SK-N-SH (cell line): ENCODE measurements at regions not wholly inside any gene's neighbourhood (a gene's known extent, or its start where the extent isn't known, plus 50 kb on each side); places are given as distances from the start of the nearest gene placed in this dataset.
A peak's percentile ranks its signal among the peaks of the same experiment; 100 is the strongest.

Source experiments
- CTCF ChIA-PET: fragments of 300-600, 350-600 bp; formaldehyde crosslinking; extraction: SDS; loops from one replicate; lab custom pipeline; 2021; lab: Yijun Ruan, JAX
- POLR2A ChIA-PET: fragments of 350-600 bp; sonication (Branson Sonifier 250); formaldehyde crosslinking; extraction: SDS; loops from one replicate; lab custom pipeline; 2020; ENCODE audit warnings: antibody characterized with exemption, inconsistent platforms; lab: Yijun Ruan, JAX
- DNase-seq: peaks from one replicate; pipeline ENCODE4 v3.0.0; 2012
- H2AFZ ChIP-seq: fragments of 200-600 bp; sonication (generic); 2 replicates; pipeline ENCODE4 v1.8.1; 2016; ENCODE audit warnings: antibody characterized with exemption, mild to moderate bottlenecking, low read depth
- H3F3A ChIP-seq: fragments of 200-600 bp; sonication (generic); replicated peaks from 2 replicates; pipeline ENCODE3; 2016; ENCODE audit warnings: antibody characterized with exemption, mild to moderate bottlenecking; ENCODE audit not compliant: insufficient read depth
- H3K27ac ChIP-seq, 2 experiments: fragments of 200-500 bp in 1 of 2; fragments of 200-600 bp in 1 of 2; sonication (Bioruptor generic) in 1 of 2; sonication (generic), shearing (Covaris generic) in 1 of 2; 2 replicates each; pipeline versions ENCODE4 v1.5.1 to v1.6.1; 2014 to 2016; ENCODE audit warnings: low read depth in 2 of 2, inconsistent platforms in 1 of 2, low read length in 1 of 2, mild to moderate bottlenecking in 1 of 2, mixed read lengths in 1 of 2
- H3K27me3 ChIP-seq: fragments of 200-600 bp; sonication (generic), shearing (Covaris generic); 2 replicates; pipeline ENCODE4 v1.6.1; 2016; ENCODE audit warnings: mixed run types; ENCODE audit not compliant: insufficient read depth
- H3K36me3 ChIP-seq, 2 experiments: fragments of 200-500 bp in 1 of 2; fragments of 200-600 bp in 1 of 2; sonication (Bioruptor generic) in 1 of 2; sonication (generic) in 1 of 2; replicated peaks in 1 of 2; 2 replicates each; pipeline versions ENCODE3 to v1.5.1; 2014 to 2016; ENCODE audit warnings: low read length in 1 of 2, mild to moderate bottlenecking in 1 of 2; ENCODE audit not compliant: insufficient read depth in 2 of 2, control insufficient read depth in 1 of 2
- H3K4me1 ChIP-seq, 2 experiments: fragments of 200-500 bp in 1 of 2; fragments of 200-600 bp in 1 of 2; sonication (Bioruptor generic) in 1 of 2; sonication (generic), shearing (Covaris generic) in 1 of 2; 2 replicates each; pipeline versions ENCODE4 v1.5.1 to v1.6.1; 2014 to 2016; ENCODE audit warnings: low read depth in 1 of 2, low read length in 1 of 2, mixed run types in 1 of 2; ENCODE audit not compliant: insufficient read depth in 2 of 2, control insufficient read depth in 1 of 2
- H3K4me2 ChIP-seq: fragments of 200-600 bp; sonication (generic), shearing (Covaris generic); 2 replicates; pipeline ENCODE4 v1.6.1; 2017; ENCODE audit warnings: mixed run types
- H3K4me3 ChIP-seq, 2 experiments: fragments of 200-500 bp in 1 of 2; fragments of 200-600 bp in 1 of 2; sonication (Bioruptor generic) in 1 of 2; sonication (generic), shearing (Covaris generic) in 1 of 2; 2 replicates each; pipeline versions ENCODE4 v1.5.1 to v1.8.1; 2014 to 2016; ENCODE audit warnings: low read depth in 2 of 2, inconsistent platforms in 1 of 2, low read length in 1 of 2, mild to moderate bottlenecking in 1 of 2, mixed read lengths in 1 of 2, moderate library complexity in 1 of 2
- H3K79me2 ChIP-seq: fragments of 200-600 bp; sonication (generic); 2 replicates; pipeline ENCODE4 v1.8.1; 2017; ENCODE audit warnings: mild to moderate bottlenecking; ENCODE audit not compliant: insufficient read depth
- H3K9ac ChIP-seq: fragments of 200-600 bp; sonication (generic); 2 replicates; pipeline ENCODE4 v1.6.1; 2017; ENCODE audit warnings: mixed run types
- H3K9me2 ChIP-seq: fragments of 200-600 bp; sonication (generic); 2 replicates; pipeline ENCODE4 v1.6.1; 2017; ENCODE audit warnings: mixed run types
- H3K9me3 ChIP-seq: fragments of 200-600 bp; sonication (generic); 2 replicates; pipeline ENCODE4 v1.6.1; 2017; ENCODE audit warnings: mixed run types, mild to moderate bottlenecking, moderate library complexity
- H4K20me1 ChIP-seq: fragments of 200-600 bp; sonication (generic); 2 replicates; pipeline ENCODE4 v1.6.1; 2017; ENCODE audit warnings: mild to moderate bottlenecking, mixed run types; ENCODE audit not compliant: insufficient read depth
- CHD2 ChIP-seq: fragments of 150-350 bp; IDR thresholded peaks from 2 replicates; pipeline ENCODE4 v1.6.1; 2018; ENCODE audit warnings: low read length; ENCODE audit not compliant: partially characterized antibody
- IRF3 ChIP-seq: fragments of 150-350 bp; IDR thresholded peaks from 2 replicates; pipeline ENCODE4 v1.6.1; 2016; ENCODE audit warnings: mild to moderate bottlenecking, low read depth, low read length
- MXI1 ChIP-seq: IDR thresholded peaks from 2 replicates; pipeline ENCODE4 v1.6.1; 2012; ENCODE audit warnings: mild to moderate bottlenecking, low read depth, low read length, improper control_type of control experiment
- NRF1 ChIP-seq: IDR thresholded peaks from 2 replicates; pipeline ENCODE4 v1.6.1; 2012; ENCODE audit warnings: low read depth, mild to moderate bottlenecking, low read length
- PBX3 ChIP-seq: IDR thresholded peaks from 2 replicates; pipeline ENCODE4; 2012
- RAD21 ChIP-seq: IDR thresholded peaks from 2 replicates; pipeline ENCODE4 v1.6.1; 2012; ENCODE audit warnings: mild to moderate bottlenecking, low read length
- RCOR1 ChIP-seq: fragments of 150-350 bp; IDR thresholded peaks from 2 replicates; pipeline ENCODE4 v1.6.1; 2017; ENCODE audit warnings: antibody characterized with exemption, low read length
- REST ChIP-seq: IDR thresholded peaks from 2 replicates; pipeline ENCODE4 v1.6.1; 2012; ENCODE audit warnings: mild to moderate bottlenecking, low read depth, low read length, moderate library complexity
- RFX5 ChIP-seq: IDR thresholded peaks from 2 replicates; pipeline ENCODE4 v1.6.1; 2012; ENCODE audit warnings: mild to moderate bottlenecking, improper control_type of control experiment, low read length
- SMC3 ChIP-seq: IDR thresholded peaks from 2 replicates; pipeline ENCODE4 v1.6.1; 2012; ENCODE audit warnings: low read depth, low read length, improper control_type of control experiment
- YY1 ChIP-seq: IDR thresholded peaks from 2 replicates; pipeline ENCODE4 v1.4.0; 2012; ENCODE audit warnings: low read depth, mild to moderate bottlenecking
- WGBS: methylation state at CpG from one replicate; pipeline ENCODE4 v1.1.6; 2017; ENCODE audit warnings: low lambda C conversion rate; 5-methylcytosine and 5-hydroxymethylcytosine counted together
- TF ChIP-seq, protein P1 (sequence below): fragments of 200-600 bp; sonication (generic); IDR thresholded peaks from 2 replicates; pipeline ENCODE4 v1.6.1; 2017; ENCODE audit warnings: antibody characterized with exemption, mild to moderate bottlenecking, moderate library complexity

- no peaks in the 10 kb centered on the region for H3F3A ChIP-seq
- no peaks in the 10 kb centered on the region for H3K9me3 ChIP-seq
- ChIA-PET CTCF (interaction anchor here (0.7 to 1.4 kb wide), 14 partner anchors 9 to 822 kb away, joined by 3 to 10 read pairs (median 4); no protein-coding TSS in a partner anchor), POLR2A (no interaction called here)
- 50% methylated on average over 2 of the region's 2 CpGs for WGBS
- peak; percentile 15 for DNase-seq
- no peak for TF ChIP-seq REST
- no peak for TF ChIP-seq YY1
- no peak for TF ChIP-seq CHD2
- TF ChIP-seq RAD21: peak; percentile 65
- TF ChIP-seq RFX5: no peak
- no peak for TF ChIP-seq RCOR1
- TF ChIP-seq, protein P1, sequence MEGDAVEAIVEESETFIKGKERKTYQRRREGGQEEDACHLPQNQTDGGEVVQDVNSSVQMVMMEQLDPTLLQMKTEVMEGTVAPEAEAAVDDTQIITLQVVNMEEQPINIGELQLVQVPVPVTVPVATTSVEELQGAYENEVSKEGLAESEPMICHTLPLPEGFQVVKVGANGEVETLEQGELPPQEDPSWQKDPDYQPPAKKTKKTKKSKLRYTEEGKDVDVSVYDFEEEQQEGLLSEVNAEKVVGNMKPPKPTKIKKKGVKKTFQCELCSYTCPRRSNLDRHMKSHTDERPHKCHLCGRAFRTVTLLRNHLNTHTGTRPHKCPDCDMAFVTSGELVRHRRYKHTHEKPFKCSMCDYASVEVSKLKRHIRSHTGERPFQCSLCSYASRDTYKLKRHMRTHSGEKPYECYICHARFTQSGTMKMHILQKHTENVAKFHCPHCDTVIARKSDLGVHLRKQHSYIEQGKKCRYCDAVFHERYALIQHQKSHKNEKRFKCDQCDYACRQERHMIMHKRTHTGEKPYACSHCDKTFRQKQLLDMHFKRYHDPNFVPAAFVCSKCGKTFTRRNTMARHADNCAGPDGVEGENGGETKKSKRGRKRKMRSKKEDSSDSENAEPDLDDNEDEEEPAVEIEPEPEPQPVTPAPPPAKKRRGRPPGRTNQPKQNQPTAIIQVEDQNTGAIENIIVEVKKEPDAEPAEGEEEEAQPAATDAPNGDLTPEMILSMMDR: peak; percentile 65
- no peak for TF ChIP-seq MXI1
- peak; percentile 27; the same call in 1 of the 2 replicates for TF ChIP-seq SMC3
- TF ChIP-seq IRF3: no peak
- no peak for TF ChIP-seq NRF1
- no peak for TF ChIP-seq PBX3
- H3K27me3 ChIP-seq: no peaks in the 10 kb centered on the region
- no peaks in the 10 kb centered on the region for H3K9me2 ChIP-seq
- H3K27ac ChIP-seq: no peak overlapping the region
- H3K4me3 ChIP-seq: no peak overlapping the region
- H3K4me1 ChIP-seq: no peaks in the 10 kb centered on the region
- H3K9ac ChIP-seq: no peak overlapping the region
- no peak overlapping the region for H3K4me2 ChIP-seq
- H3K79me2 ChIP-seq: no peaks in the 10 kb centered on the region
- no peak overlapping the region for H2AFZ ChIP-seq
- no peaks in the 10 kb centered on the region for H4K20me1 ChIP-seq
- H3K36me3 ChIP-seq: no peaks in the 10 kb centered on the region
Observed at GRCh38 chr4:120977435-120977997, 55.0 kb upstream of the PRDM5 start.
